ENCODE measurements at regions not wholly inside any gene's neighbourhood (a gene's known extent, or its start where the extent isn't known, plus 50 kb on each side); places are given as distances from the start of the nearest gene placed in this dataset.

DNA sequence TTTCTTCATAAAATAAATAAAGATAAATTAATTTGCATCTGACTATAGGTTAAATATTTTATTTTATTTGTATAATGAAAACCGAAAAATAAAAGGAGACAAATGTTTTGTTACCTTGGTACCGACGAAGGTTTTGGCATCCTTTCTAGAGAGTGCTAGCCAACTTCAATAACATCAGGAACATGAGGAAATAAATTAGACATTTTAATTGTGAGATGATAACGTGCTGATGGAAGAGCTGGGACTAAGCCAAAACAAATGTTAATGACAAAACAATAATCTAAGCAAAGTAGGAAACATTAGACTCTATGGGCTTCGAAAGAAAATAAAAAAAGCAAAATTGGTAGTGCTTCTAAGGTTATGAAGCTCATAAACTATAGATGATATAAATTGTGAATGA lies 201.0 kb downstream of the IRX2 start:
- TF ChIP-seq, protein P1, sequence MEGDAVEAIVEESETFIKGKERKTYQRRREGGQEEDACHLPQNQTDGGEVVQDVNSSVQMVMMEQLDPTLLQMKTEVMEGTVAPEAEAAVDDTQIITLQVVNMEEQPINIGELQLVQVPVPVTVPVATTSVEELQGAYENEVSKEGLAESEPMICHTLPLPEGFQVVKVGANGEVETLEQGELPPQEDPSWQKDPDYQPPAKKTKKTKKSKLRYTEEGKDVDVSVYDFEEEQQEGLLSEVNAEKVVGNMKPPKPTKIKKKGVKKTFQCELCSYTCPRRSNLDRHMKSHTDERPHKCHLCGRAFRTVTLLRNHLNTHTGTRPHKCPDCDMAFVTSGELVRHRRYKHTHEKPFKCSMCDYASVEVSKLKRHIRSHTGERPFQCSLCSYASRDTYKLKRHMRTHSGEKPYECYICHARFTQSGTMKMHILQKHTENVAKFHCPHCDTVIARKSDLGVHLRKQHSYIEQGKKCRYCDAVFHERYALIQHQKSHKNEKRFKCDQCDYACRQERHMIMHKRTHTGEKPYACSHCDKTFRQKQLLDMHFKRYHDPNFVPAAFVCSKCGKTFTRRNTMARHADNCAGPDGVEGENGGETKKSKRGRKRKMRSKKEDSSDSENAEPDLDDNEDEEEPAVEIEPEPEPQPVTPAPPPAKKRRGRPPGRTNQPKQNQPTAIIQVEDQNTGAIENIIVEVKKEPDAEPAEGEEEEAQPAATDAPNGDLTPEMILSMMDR (IDR thresholded peaks at IDR 0.05), result no peak
- no peak for TF ChIP-seq POLR2A (IDR thresholded peaks at IDR 0.05)

Measured in body of pancreas (tissue), 4 donors.